GM19372 (cell line): ENCODE measurements at regions not wholly inside any gene's neighbourhood (a gene's known extent, or its start where the extent isn't known, plus 50 kb on each side); places are given as distances from the start of the nearest gene placed in this dataset.

Source experiments
- ATAC-seq: cut with Tn5 transposase; IDR thresholded peaks from one replicate; pipeline ENCODE4 v1.9.1; 2021; ENCODE audit warnings: mild to moderate bottlenecking, low read depth, moderate library complexity; ENCODE audit not compliant: unreplicated experiment

GRCh38 chr3:69579306-69580041 is 159.8 kb upstream of the MITF start:
- ATAC-seq, result no peak

GRCh38 chr3:69569520-69569919 is 169.7 kb upstream of the MITF start:
- ATAC-seq, result no peak

- ATAC-seq, result no peak
Measured at GRCh38 chr3:69568951-69569350, 170.3 kb upstream of the MITF start.

GRCh38 chr3:69568458-69568857 is 170.8 kb upstream of the MITF start:
- no peak for ATAC-seq

GRCh38 chr3:69567710-69568052 is 171.6 kb upstream of the MITF start:
- no peak for ATAC-seq

GRCh38 chr3:69567023-69567709 is 172.1 kb upstream of the MITF start:
- no peak for ATAC-seq

- ATAC-seq, result no peak
Measured at GRCh38 chr3:69566275-69566674, 173.0 kb upstream of the MITF start.

- ATAC-seq, result no peak
Measured at GRCh38 chr3:69565316-69565715, 173.9 kb upstream of the MITF start.

GRCh38 chr3:69563981-69564380 is 175.3 kb upstream of the MITF start:
- no peak for ATAC-seq

GRCh38 chr3:69563151-69563550 is 176.1 kb upstream of the MITF start:
- no peak for ATAC-seq

- ATAC-seq, result no peak
Measured at GRCh38 chr3:69562020-69562419, 176.1 kb upstream of the FRMD4B start.

GRCh38 chr3:69560818-69561217 is 174.9 kb upstream of the FRMD4B start:
- ATAC-seq, result no peak

GRCh38 chr3:69560116-69560515 is 174.2 kb upstream of the FRMD4B start:
- ATAC-seq, result no peak

GRCh38 chr3:69558912-69559311 is 173.0 kb upstream of the FRMD4B start:
- no peak for ATAC-seq

GRCh38 chr3:69554576-69554975 is 168.7 kb upstream of the FRMD4B start:
- no peak for ATAC-seq

- ATAC-seq, result no peak
Measured at GRCh38 chr3:69553888-69554287, 168.0 kb upstream of the FRMD4B start.

- ATAC-seq, result no peak
Measured at GRCh38 chr3:69547461-69547880, 161.6 kb upstream of the FRMD4B start.

GRCh38 chr3:69542805-69543429 is 157.0 kb upstream of the FRMD4B start:
- no peak for ATAC-seq

- ATAC-seq, result no peak
Measured at GRCh38 chr3:69542089-69542804, 156.4 kb upstream of the FRMD4B start.

GRCh38 chr3:69541711-69542088 is 155.8 kb upstream of the FRMD4B start:
- no peak for ATAC-seq
